Inflammatory macrophage (primary cell): ENCODE measurements at regions not wholly inside any gene's neighbourhood (a gene's known extent, or its start where the extent isn't known, plus 50 kb on each side); places are given as distances from the start of the nearest gene placed in this dataset.
A peak's percentile ranks its signal among the peaks of the same experiment; 100 is the strongest.
"Not testable (repeated sequence)": the region's sequence is repeated elsewhere in the genome, so short reads cannot be mapped to it uniquely, and the experiment has no call there.

ENCODE experiments used
- DNase-seq, 2 donors: peaks; one replicate each; pipeline ENCODE4 v3.0.0-alpha.2; 2020 to 2022

DNA sequence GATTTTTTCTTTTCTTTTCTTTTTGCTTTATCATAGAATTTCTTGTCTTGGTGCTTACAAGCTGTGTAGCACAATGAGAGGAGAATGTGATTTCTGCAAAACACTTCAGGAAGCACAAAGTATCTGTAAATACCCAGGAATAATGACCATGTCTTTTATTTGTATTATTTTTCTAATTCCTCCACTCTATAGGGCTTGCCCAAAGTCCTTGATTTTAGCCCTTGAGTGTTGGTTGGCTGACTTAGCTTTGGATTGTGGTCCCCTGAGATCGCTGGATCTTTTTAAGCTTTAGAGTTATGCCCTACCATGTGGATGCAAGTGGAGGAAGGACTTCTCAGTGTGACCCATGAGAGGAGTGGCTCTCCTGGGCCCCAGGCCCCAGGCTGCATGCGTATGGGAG, 52.2 kb downstream of the HOXC4 start:
- DNase-seq, result not testable (repeated sequence)

DNA sequence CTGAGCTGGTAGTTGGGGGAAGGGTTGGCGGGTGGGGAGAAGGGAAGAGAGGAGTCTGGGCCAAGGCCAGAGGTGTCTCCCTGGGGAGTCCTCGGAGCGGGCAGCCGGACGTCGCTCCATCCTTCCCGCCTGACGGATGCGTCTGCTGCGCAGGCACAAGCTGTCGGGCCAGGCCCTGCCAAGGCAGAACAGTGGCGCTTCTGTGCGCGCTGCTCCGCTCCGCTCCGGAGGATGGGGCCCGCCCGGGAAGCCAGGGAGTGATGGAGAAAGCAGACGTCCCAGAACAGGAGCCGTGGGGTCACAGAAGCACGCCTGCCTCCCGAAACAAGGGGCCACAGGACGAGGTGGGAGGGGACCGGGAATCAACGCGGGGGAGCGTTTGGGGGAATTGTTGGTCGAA, 52.6 kb downstream of the HOXC4 start:
- DNase-seq, result not testable (repeated sequence)

DNA sequence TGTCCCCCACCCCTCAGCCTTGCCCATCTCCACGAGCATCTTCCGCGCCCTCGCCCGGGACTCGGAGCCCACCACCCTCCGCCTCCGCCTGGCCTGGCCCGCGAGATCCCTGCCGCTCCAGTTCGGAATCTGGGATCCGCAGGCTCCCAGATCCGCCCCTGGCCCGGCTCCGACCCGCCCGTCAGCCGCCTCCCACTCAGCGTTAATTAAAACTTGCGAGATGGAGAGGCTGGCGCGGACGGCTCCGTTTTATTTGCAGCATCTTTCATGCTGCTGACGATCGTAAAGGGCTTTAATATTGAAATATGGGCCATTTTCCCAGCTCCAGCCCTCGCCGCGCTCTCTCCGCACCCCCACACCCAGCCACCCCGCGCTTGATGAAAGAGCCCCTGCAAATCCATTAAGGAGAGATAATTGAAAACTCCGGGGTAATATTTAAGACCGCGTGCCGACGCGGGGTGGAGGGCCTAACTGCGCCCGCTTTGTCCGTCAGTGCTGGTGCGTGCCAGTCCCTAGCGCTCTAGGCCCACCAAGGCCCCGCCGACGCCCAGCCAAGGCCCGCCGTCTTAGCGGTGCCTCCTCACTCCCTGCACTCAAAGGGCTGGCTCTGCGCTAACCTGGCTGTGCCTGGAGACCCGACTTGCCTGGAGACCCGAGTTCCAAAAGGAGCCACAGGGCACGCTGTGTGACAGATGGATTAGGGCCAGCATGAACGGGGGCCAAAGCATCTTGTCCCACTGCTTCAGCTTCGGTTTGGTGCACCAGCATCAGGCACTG, 53.4 kb downstream of the HOXC4 start:
- DNase-seq, result not testable (repeated sequence)

DNA sequence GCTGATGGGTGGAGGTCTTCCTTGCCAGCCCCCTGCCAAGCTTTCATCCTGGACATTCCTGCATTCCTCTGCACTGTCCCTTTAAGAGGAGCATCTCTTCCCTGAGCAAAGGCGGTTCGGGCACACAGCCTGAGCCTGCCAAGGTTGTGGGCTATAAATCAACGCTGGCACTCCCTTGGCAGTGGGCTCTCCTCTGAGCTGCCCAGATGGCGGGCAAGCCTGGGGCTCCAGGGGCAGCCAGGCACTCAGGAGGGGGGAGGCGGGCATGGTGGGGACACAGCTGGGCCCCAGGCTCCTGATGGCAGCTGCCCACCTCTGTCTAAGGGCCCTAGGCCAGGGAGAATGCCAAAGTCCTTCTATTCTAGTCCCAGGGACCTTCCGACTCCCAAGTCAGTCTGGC, 58.7 kb downstream of the HOXC4 start:
- DNase-seq, result not testable (repeated sequence)

DNA sequence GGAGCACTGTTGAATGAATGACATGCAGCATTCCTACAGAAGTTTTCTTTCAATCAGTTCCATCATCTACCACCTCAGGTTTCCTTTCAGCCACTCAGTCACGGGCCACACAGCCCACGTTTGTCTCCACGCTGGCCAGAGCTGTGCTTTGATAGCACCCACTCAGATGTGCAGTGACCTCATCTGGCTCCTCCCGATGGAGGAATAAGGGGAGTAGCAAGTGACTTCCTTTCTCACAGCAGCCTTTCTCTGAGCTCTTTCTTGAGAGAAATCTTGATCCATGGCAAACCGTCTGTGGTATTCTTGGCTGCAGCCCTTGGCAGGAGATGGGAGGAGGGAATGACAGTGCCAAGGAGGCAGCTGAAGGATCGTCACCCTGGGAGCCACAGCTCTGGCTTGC, 62.4 kb downstream of the HOXC4 start:
- DNase-seq, result peak; percentile 4 to 22

DNA sequence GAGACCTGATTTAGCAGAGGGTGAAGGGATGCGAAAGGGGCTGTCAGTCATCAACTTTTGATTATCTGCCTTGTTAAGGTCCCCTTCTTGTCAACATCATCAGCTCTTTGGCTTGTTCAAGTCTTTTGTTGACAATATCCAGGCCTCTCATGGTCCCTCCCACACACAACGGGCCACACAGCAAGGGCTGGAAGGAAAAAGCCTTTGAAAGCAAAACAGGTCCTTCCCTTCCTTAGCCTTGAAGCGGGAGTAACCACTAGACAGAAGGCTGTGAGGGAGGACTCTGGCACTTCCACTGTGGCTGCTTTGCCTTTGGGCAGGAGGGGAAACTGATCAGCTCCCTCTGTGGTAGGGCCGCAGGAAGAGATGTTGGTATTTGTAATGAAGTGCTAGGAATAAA, 63.8 kb downstream of the HOXC4 start:
- not testable (repeated sequence) for DNase-seq

DNA sequence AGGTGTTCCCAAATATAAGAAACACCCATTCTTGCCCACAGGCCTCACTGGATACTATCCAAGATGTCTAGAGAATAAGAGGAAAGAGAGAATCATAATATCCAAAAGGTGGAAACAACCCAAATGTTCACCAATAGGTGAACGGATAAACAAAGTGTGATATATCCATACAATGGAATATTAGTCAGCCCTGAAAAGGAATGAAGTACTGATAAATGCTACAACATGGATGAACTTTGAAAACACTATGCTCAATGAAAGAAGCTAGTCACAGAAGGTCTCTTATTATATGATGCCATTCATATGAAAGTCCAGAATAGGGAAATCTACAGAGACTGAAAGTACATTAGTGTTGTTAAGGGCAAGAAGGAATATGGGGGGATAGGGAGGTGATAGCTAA, 65.4 kb downstream of the HOXC4 start:
- DNase-seq, result not testable (repeated sequence)

DNA sequence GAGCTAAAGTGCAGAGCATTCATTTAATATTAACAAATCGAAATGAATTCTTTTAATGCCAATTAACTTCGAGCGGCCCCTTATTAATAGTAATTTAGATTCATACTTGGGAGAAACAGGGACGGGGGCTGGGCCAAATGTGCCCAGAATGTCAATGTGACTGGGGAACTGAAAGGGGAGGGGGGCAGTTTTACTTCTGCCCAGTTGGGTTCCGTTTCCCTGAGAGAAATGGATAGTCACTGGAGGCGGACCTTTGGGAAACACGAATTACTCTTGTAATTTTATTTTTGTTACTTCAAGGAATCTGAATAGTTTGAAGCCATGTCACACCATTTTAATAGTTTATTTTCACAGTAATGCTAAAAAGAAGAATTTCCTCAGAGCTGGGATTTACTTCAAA, 64.8 kb downstream of the SMUG1 start:
- peak in 1 of 2 donors; percentile 11 for DNase-seq

DNA sequence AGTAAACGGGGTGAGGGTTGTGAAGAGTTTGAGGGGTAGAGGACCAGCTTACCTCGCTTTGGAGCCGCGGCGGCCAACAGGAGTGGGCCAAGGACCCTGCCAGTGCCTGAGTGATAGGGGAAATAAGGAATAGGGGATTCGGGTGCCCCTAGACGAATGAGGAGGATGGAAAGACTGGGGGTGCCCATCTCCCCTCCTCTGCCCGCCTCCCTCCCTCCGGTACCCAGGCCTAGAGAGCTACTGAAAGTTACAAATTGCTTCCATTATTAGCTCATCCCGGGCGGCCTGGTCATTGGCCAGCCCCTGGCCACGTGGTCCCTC, 63.1 kb downstream of the SMUG1 start:
- DNase-seq, result not testable (repeated sequence)

DNA sequence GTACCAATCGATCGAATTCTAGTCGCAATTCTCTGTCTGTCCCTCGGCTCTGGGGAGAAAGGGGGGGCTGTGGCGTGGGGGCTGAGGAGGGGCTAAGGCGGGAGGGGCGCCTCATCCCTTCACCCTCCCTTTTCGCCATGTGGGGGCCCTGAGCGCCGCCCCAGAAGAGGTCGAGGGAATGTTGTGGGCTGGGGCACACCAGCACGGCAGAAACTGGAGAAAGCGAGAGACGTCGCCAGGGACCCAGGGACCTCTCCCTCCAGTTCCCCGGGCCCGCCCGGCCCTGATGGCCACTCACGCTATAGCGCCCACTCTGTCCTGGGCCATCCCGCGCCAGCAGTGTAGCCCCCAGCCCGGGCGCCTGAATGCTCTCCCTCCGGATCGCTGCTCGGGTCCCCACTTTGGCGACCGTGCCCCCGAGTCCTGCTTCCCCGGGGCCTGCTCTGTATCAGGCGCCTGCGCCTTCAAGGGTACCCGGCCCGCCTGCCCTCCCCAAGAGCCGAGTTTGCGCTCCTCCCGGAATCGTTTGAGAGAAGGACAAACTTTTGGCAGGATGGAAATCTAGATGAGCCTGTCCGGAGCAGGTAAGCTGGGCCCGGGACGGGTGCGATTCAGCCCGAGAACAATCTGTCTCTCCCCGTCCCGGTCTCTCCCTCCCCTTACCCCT, 62.6 kb downstream of the SMUG1 start:
- no peak for DNase-seq

DNA sequence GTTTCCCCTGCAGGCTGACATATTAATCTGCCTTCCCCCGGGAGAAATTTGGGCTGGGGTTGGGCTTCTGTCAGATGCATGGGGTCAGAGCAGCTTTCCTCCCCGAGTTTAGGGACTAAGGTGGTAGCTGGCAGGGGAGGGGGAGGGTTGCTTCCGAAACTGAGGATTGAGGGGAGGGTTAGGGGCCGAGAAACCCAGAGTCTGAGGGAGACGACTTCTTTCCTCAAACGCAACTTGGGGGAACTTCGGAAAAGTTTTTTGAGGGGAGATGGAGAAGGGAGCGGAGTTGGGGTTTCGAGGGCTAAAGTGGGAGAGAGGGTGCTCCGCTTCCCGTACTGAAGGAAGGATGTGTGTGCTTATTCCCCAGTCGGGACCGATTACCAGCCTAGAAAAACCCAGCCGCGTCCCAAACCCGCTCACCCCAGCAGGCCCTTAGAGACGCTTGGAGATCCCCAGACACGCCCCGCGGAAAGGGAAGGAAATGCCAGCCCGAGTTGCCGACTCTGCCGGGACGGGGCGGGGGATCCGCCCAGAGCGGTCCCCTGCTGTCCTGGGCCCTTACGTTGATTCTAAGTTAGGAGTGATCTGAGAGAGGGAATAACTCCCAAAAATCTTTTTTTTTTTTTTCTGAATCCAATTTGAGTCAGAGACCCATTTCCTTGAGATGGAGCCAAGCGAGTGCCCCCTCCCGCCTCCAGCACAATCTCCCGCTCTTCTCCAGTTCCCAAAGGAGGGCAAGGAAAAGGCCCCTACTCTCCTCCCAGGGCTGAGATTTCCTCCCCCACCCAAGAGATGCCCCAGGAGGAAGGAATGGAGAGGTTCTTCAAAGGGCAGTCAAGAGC, 61.9 kb downstream of the SMUG1 start:
- DNase-seq, result peak; percentile 3 to 17

DNA sequence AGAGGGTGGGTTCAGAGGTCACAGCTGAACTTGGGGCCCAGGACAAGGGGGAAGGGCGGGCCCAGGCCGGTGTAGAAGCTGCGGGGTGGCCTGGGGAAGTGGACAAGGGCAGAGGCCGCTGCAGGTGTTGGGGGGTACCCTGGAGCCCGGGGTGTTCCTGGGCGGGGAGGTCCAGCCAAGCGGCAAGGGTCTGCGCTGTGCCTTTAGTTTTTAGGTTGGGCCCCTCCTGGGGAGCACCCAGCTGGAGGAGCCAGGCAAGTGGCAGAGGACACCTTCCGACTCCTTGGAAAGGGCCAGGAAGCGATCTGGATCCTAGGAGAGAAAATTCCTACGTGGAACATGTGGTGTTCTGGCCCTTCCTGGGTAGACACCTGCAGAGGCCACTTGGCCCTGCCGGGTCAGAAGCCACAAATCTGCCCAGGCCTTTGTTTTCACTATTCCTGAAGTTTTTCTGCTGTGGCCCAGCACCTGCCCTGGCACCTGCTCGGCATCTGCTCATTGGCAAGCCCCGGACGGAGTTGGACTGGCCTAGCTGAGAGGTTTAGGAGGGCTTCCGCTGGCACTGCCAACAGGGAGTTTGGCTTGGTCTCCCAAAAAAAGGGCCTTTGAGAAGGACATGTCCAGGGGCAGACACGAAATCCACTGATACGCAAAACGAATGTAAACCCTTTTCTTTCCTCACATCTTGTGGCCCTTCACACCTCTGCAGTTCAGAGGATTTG, 61.1 kb downstream of the SMUG1 start:
- no peak for DNase-seq

DNA sequence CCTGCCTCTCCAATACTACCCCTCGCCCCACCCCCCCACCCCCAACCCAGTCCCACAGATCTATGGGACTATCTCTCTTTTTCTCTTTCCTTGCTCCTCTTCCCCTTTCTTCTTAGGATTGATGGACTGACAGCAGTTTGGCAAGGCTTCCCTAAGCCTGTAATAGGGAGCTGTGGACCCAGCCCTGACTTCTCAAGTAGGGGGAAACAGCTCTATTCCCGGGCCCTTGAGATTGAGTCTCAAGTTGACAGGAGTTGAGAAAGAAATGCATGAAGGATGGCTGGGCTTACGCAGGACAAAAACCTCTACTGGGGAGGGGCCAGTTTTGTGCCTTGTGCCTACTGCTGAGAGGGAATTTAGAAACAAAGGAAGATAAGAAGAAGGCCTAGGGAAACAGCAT, 60.4 kb downstream of the SMUG1 start:
- DNase-seq, result no peak

DNA sequence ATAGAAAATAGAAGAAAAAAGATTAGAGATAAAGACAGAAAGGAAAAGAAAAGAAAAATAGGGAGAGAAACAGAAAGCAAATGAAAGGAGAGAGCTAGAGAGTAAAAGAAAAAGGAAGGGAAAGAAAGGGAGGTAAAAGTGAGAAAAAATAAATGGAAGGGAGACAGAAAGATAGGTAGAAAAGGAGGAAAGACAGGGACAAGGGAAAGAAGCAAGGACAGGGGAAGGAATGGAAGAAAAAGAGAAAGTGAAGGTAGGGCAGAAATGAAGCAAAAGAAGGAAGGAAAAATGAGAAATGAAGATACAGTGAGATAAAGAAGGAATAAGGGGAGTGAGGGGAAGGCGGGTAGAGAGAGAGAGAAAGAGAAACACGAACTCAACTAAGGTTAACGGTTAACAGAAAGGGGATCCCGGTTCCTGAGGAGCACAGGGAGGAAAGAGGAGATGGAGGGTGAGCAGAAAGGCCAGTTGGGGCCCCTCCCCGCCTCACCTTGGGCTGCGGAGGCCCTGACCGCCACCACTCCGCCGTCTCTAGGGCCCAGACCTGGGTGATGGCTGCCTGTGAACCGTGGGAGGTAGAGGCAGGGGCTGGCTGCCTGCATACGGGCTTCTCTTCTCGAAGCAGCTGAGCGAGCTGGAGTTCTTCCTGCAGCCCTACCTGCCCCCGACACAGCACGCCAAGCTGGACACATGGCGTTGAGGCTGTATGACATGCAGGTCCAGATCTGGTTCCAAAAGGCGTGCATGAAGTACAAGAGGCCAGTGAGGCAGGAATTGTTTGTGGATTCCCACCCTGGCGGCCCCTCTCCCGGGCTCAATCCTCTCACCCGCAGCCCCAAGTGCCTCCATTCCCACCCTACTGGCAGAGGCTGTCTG, 59.5 kb downstream of the SMUG1 start:
- no peak for DNase-seq
